ENCODE measurements at regions not wholly inside any gene's neighbourhood (a gene's known extent, or its start where the extent isn't known, plus 50 kb on each side); places are given as distances from the start of the nearest gene placed in this dataset.

DNA sequence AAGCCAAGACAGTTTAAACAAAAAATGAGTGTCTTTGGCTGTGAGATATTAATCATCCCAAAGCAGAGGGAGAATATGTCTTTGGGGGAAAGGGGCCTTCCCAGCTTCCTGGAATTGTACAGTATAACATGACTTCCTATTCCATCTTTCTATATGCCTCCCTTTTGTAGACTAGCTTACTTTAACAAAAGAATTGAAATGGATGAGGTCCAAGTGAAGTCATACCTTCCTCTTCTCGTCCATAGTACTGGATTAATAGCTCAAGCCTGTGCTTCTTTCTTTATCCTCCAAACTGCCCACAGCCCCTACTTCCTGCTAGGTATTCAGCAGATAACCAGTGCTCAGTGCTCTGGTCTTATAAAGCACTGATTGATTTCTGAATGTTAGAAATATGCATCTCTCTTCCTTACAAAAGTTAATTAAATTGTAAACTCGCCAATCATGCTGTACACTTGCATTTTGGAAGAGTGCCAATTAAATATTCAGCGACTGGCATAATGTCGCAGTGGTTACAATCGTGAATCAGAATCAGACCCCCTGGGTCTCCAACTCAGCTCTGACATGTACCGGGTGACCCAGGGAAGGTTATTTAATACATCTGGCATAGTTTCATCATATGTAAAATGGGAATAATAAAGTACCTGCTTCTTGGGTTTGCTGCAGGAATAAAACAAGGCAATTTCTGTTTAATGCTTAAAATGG is 325.1 kb downstream of the RND3 start:
- no peak for DNase-seq (ENCODE audit: low read depth)

DNA sequence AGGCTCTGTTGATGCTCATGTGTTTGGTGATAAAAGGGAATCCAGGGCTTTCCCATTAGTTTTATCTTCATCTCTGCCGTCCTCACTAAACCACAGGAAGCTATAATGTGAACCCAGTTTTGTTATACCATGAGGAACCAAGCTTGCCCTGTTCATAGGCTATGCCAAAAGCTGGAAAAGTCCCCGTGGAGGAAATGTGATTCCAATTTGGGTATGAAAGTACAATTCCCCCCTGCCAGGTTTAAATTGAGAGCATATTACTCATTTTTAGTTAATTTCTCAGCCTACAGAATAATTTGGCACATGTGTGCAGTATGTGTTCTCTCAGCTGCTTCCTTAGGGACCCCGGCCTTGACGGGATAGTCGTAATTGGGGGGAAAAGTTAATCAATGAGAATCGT is 327.4 kb downstream of the RND3 start:
- DNase-seq (ENCODE audit: low read depth): no peak

DNA sequence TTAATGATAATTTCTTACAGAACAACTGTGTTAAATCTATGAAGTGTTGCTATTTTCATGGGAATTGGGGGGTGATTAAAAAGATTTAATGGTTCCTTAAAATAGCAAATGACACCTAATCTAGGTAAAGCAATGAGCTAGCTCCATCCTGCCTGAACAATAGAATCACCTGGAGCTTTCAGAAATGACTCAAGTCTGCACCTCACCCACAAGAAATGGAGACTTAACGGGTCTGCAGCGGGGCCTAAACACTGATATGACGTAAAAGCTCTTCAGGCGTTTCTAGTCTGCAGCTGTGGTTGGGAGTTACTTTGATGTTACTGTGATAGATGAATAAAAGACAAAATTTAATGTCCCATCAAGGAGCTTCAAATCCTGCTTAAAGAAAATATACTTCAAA is 328.2 kb downstream of the RND3 start:
- DNase-seq (ENCODE audit: low read depth): no peak

GRCh38 chr2:150156876-150157275 is 330.6 kb downstream of the RND3 start:
- no peak for DNase-seq (ENCODE audit: low read depth)

GRCh38 chr2:150156415-150156814 is 331.1 kb downstream of the RND3 start:
- DNase-seq (ENCODE audit: low read depth): no peak

DNA sequence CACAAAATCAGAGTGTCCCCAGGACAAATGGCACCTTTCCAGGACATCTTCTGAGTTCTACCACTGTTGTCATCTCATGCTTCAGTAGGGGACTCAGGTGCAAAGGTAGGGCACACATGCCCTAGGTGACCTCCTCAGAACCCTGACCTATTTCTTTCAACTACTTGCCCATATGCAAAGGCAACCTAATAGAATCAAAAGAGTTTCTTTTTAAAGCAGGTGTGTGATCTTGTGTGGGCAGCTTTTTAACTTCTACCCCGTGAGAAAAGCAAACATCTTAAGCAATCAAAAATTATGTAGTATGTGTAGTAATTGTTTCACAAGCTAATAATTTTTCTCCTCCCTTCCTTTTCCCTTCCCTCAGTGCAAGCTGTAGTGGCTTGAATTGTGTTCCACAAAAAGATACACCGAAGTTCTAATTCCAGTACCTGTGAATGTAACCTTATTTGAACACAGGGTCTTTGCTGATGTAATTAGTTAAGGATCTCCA is 333.1 kb downstream of the RND3 start:
- no peak for DNase-seq (ENCODE audit: low read depth)

- DNase-seq (ENCODE audit: low read depth): no peak
Observed at GRCh38 chr2:150153646-150154307, 333.7 kb downstream of the RND3 start.

DNA sequence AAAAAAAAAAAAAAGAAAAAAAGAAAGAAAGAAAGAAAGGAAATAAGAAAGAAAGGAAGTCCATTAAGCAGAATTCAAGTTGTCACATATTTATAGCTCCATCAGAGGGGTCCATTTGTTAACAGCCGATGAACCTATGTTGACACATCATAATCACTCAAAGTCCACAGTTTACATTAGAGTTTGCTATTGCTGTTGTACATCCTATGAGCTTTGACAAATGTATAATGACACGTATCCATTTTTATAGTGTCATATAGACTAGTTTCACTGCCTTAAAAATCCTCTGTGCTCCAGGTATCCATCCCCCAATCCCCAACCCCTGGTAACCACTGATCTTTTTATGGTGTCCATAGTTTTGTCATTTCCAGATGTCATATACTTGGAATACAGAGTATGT is 335.2 kb downstream of the RND3 start:
- no peak for DNase-seq (ENCODE audit: low read depth)

DNA sequence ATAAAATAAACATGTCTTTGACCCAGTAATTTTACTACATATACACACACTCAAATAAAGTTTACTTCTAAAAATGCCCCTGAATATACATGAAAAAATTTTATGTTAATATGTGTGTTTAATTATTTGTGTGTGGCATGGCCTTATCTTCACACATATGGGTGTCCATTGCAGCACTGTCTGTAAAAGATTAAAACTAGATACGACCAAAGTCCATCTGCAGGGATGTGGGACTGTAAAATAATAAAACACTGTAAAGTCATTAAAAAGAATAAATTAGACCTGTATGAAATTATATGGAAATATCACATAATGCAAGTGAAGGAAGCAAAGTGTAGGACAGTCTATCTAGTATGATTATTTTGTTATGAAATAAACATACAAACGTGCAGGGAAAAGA is 337.3 kb downstream of the RND3 start:
- DNase-seq (ENCODE audit: low read depth): no peak

GRCh38 chr2:150147889-150148683 is 339.4 kb downstream of the RND3 start:
- DNase-seq (ENCODE audit: low read depth): no peak

- DNase-seq (ENCODE audit: low read depth): no peak
Observed at GRCh38 chr2:150146879-150147278, 340.6 kb downstream of the RND3 start.

- DNase-seq (ENCODE audit: low read depth): no peak
Observed at GRCh38 chr2:150145299-150145692, 342.2 kb downstream of the RND3 start.

GRCh38 chr2:150144546-150145298 is 342.7 kb downstream of the RND3 start:
- DNase-seq (ENCODE audit: low read depth): no peak

GRCh38 chr2:150143087-150143536 is 344.4 kb downstream of the RND3 start:
- DNase-seq (ENCODE audit: low read depth): no peak

GRCh38 chr2:150142561-150142960 is 344.9 kb downstream of the RND3 start:
- DNase-seq (ENCODE audit: low read depth): peak; percentile 50

DNA sequence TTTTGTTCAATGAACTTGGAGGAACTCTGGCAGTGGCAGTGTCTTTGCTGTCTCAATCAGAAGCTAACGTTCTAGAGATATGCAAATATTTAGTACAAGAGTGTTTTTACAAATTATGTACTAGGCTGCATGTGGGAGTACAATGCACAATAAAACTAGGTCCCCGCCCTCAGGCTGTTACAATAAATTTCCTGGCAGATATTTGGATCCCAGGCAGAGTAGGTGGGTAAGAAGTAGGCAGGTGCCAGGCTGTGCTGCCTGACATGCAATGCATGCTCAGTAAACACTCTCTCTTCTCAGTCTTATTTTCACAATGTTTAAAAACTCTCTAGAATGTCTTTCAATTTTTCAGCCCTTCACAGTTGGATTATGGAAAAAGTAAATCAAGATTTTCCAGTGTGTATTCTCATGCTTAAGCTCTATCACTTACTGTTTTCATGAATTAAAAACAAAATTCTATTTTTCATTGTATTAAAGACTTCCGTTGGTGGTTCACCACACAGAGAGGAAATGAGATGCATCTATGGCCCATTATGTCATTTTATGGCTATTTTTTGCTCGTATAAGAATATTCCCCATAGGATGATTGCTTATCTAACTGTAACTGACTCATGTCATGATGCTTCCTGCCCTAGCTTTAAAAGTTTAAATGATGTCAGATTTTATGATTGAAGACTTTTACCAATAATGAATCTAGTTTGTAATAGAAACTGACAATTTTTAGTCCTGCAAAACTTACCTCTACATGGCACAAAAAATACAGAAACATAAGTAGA is 346.1 kb downstream of the RND3 start:
- DNase-seq (ENCODE audit: low read depth): no peak

DNA sequence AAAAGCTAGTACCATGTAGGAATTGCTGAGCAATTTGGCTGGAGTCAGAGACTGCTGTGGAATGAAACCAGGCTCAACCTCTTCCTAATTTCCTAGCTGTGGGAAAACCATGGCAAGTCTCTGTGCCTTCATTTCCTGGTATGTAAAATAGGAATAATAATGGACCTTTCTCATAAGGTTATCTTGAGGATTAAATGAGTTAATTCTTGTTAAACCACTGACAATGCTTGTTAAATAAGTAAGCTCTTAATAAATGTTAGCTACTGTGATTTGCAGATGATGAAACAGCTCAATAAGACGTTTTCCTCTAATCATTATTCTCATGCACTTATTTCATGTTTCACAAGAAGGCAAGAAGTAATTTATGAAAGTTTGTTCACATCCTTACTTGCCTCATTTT is 346.7 kb downstream of the RND3 start:
- DNase-seq (ENCODE audit: low read depth): no peak

- no peak for DNase-seq (ENCODE audit: low read depth)
Observed at GRCh38 chr2:150138587-150138986, 348.9 kb downstream of the RND3 start.

GRCh38 chr2:150137338-150138069 is 350.0 kb downstream of the RND3 start:
- DNase-seq (ENCODE audit: low read depth): no peak

GRCh38 chr2:150136893-150137292 is 350.6 kb downstream of the RND3 start:
- DNase-seq (ENCODE audit: low read depth): no peak

DNA sequence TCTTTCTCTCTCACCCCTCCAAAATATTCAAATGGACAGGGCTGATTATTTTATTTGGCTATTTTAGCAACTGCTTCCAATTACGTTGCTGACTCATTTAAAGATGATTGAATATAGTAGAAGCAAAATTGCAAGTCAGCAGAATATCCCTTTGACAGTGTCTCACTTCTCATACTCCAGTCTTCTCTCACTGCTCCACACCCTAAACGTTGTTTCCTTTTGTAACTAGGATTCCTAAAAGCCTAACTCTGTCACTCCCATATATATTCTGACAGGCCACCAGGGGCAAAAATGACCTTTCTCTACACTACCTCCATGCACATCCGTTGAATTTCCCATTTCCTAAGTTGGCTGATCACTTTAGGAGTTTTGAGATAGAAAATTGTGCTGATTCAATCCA is 351.1 kb downstream of the RND3 start:
- DNase-seq (ENCODE audit: low read depth): no peak
